Right lobe of liver (tissue), 4 donors: ENCODE measurements at regions not wholly inside any gene's neighbourhood (a gene's known extent, or its start where the extent isn't known, plus 50 kb on each side); places are given as distances from the start of the nearest gene placed in this dataset.

Experiments
- CTCF ChIP-seq, 4 donors: fragments of 200-600 bp in 3 of 4; fragments of 450-650 bp in 1 of 4; IDR thresholded peaks; one replicate each; pipeline versions ENCODE4 v1.5.1 to v1.8.0; 2016 to 2022; ENCODE audit warnings: antibody characterized with exemption in 4 of 4, mild to moderate bottlenecking in 2 of 4
- POLR2A ChIP-seq: fragments of 450-650 bp; IDR thresholded peaks from one replicate; pipeline ENCODE4 v1.6.1; 2017; ENCODE audit warnings: antibody characterized with exemption, mild to moderate bottlenecking
- donor health status: DM: no; HTN: no; CAD: no.
- donor health status: DM: no; HTN: no; CAD: no.
- donor health status: DM: no; HTN: yes; CAD: no.

GRCh38 chr3:135771760-135772159, 193.8 kb upstream of the PPP2R3A start:
- no peak for TF ChIP-seq CTCF (IDR thresholded peaks at IDR 0.05)
- no peak for TF ChIP-seq POLR2A
